Activated CD8-positive, alpha-beta memory T cell treated with anti-CD3 and anti-CD28 coated beads, Interleukin-2, amount 10 ng/mL, durations not matched to agents 7 days and 5 days (primary cell): ENCODE measurements at regions not wholly inside any gene's neighbourhood (a gene's known extent, or its start where the extent isn't known, plus 50 kb on each side); places are given as distances from the start of the nearest gene placed in this dataset.

Source experiments
- ATAC-seq: fragments of 150-1000 bp; cut with Tn5 transposase; one replicate; pipeline ENCODE4 v1.10.0; 2021; ENCODE audit warnings: moderate library complexity
- CTCF ChIA-PET: fragments of 350-600 bp; sonication (Branson Sonifier 250); formaldehyde crosslinking; loops from one replicate; lab custom pipeline; 2021; ENCODE audit warnings: antibody characterized with exemption; lab: Charles Lee
- DNase-seq: peaks from one replicate; pipeline ENCODE4 v3.0.0-alpha.2; 2020
- H3K27ac Mint-ChIP-seq: one replicate; pipeline ENCODE4 v1.8.0; 2021; ENCODE audit warnings: mild to moderate bottlenecking, mixed read lengths
- H3K27me3 Mint-ChIP-seq: one replicate; pipeline ENCODE4 v1.8.0; 2021; ENCODE audit warnings: mixed read lengths
- H3K36me3 Mint-ChIP-seq: one replicate; pipeline ENCODE4 v1.8.0; 2021; ENCODE audit warnings: mild to moderate bottlenecking, mixed read lengths
- H3K4me1 Mint-ChIP-seq: one replicate; pipeline ENCODE4 v1.8.0; 2021; ENCODE audit warnings: mixed read lengths
- H3K4me3 Mint-ChIP-seq: one replicate; pipeline ENCODE4 v1.8.0; 2021; ENCODE audit warnings: mild to moderate bottlenecking, moderate library complexity, mixed read lengths
- H3K9me3 Mint-ChIP-seq: one replicate; pipeline ENCODE4 v1.8.0; 2022; ENCODE audit warnings: low read depth, mixed read lengths

GRCh38 chr4:178028481-178028880 is 586.2 kb upstream of the AGA start:
- ATAC-seq = no peak

GRCh38 chr4:178037459-178038214 is 595.4 kb upstream of the AGA start:
- CTCF ChIA-PET = no interaction called here
- DNase-seq = no peak
- no peaks in the 10 kb centered on the region for H3K36me3 Mint-ChIP-seq
- H3K27me3 Mint-ChIP-seq = no peaks in the 10 kb centered on the region
- no peak overlapping the region for H3K27ac Mint-ChIP-seq
- no peaks in the 10 kb centered on the region for H3K4me1 Mint-ChIP-seq
- no peak for ATAC-seq
- H3K9me3 Mint-ChIP-seq = peaks cover 2% of the 10 kb centered on the region
- no peak overlapping the region for H3K4me3 Mint-ChIP-seq

More at GRCh38 chr4:178028481-178028880, 586.2 kb upstream of the AGA start:
- H3K36me3 Mint-ChIP-seq = no peaks in the 10 kb centered on the region
- no peak for DNase-seq
- H3K4me1 Mint-ChIP-seq = no peaks in the 10 kb centered on the region
- no peaks in the 10 kb centered on the region for H3K9me3 Mint-ChIP-seq
- no peak overlapping the region for H3K4me3 Mint-ChIP-seq
- CTCF ChIA-PET = no interaction called here
- H3K27me3 Mint-ChIP-seq = no peaks in the 10 kb centered on the region
- no peak overlapping the region for H3K27ac Mint-ChIP-seq

- no peak overlapping the region for H3K4me3 Mint-ChIP-seq
- H3K36me3 Mint-ChIP-seq = no peaks in the 10 kb centered on the region
- H3K4me1 Mint-ChIP-seq = no peaks in the 10 kb centered on the region
- H3K9me3 Mint-ChIP-seq = peaks cover 4% of the 10 kb centered on the region
- CTCF ChIA-PET = no interaction called here
- DNase-seq (no peak), ATAC-seq (no peak)
- H3K27me3 Mint-ChIP-seq = no peaks in the 10 kb centered on the region
- no peak overlapping the region for H3K27ac Mint-ChIP-seq
Observed at GRCh38 chr4:178056996-178057395, 614.8 kb upstream of the AGA start.

GRCh38 chr4:178063568-178063967 is 621.3 kb upstream of the AGA start:
- ATAC-seq = no peak
- no peak for DNase-seq
- no peaks in the 10 kb centered on the region for H3K9me3 Mint-ChIP-seq
- CTCF ChIA-PET = no interaction called here
- no peak overlapping the region for H3K4me3 Mint-ChIP-seq
- no peaks in the 10 kb centered on the region for H3K36me3 Mint-ChIP-seq
- no peaks in the 10 kb centered on the region for H3K27me3 Mint-ChIP-seq
- no peak overlapping the region for H3K27ac Mint-ChIP-seq
- H3K4me1 Mint-ChIP-seq = no peaks in the 10 kb centered on the region

- H3K4me1 Mint-ChIP-seq = no peaks in the 10 kb centered on the region
- peaks cover 2% of the 10 kb centered on the region for H3K9me3 Mint-ChIP-seq
- DNase-seq (no peak), ATAC-seq (no peak)
- no peaks in the 10 kb centered on the region for H3K36me3 Mint-ChIP-seq
- no peak overlapping the region for H3K4me3 Mint-ChIP-seq
- no peak overlapping the region for H3K27ac Mint-ChIP-seq
- no peaks in the 10 kb centered on the region for H3K27me3 Mint-ChIP-seq
- CTCF ChIA-PET = no interaction called here
Observed at GRCh38 chr4:178066338-178066941, 624.2 kb upstream of the AGA start.

- no peaks in the 10 kb centered on the region for H3K27me3 Mint-ChIP-seq
- H3K36me3 Mint-ChIP-seq = no peaks in the 10 kb centered on the region
- no peak overlapping the region for H3K4me3 Mint-ChIP-seq
- no peak for DNase-seq
- no peaks in the 10 kb centered on the region for H3K4me1 Mint-ChIP-seq
- peaks cover 2% of the 10 kb centered on the region for H3K9me3 Mint-ChIP-seq
- CTCF ChIA-PET = no interaction called here
- H3K27ac Mint-ChIP-seq = no peak overlapping the region
- ATAC-seq = no peak
Observed at GRCh38 chr4:178068136-178068535, 625.9 kb upstream of the AGA start.

GRCh38 chr4:178070163-178070562 is 627.9 kb upstream of the AGA start:
- ATAC-seq = no peak

GRCh38 chr4:178080312-178080711 is 638.1 kb upstream of the AGA start:
- Mint-ChIP-seq H3K9me3 (no peaks in the 10 kb centered on the region), H3K4me3 (no peak overlapping the region), H3K27ac (no peak overlapping the region), H3K36me3 (no peaks in the 10 kb centered on the region), H3K27me3 (no peaks in the 10 kb centered on the region), H3K4me1 (no peaks in the 10 kb centered on the region)
- CTCF ChIA-PET = no interaction called here
- no peak for DNase-seq
- no peak for ATAC-seq

More at GRCh38 chr4:178070163-178070562, 627.9 kb upstream of the AGA start:
- no peaks in the 10 kb centered on the region for H3K27me3 Mint-ChIP-seq
- no peak overlapping the region for H3K27ac Mint-ChIP-seq
- H3K36me3 Mint-ChIP-seq = no peaks in the 10 kb centered on the region
- no peak for DNase-seq
- CTCF ChIA-PET = no interaction called here
- peaks cover 2% of the 10 kb centered on the region for H3K9me3 Mint-ChIP-seq
- no peaks in the 10 kb centered on the region for H3K4me1 Mint-ChIP-seq
- no peak overlapping the region for H3K4me3 Mint-ChIP-seq

- Mint-ChIP-seq H3K27me3 (no peaks in the 10 kb centered on the region), H3K4me3 (no peak overlapping the region), H3K9me3 (no peaks in the 10 kb centered on the region), H3K36me3 (no peaks in the 10 kb centered on the region), H3K4me1 (no peaks in the 10 kb centered on the region), H3K27ac (no peak overlapping the region)
- no peak for DNase-seq
- CTCF ChIA-PET = no interaction called here
- ATAC-seq = no peak
Observed at GRCh38 chr4:178081176-178081575, 638.9 kb upstream of the AGA start.

GRCh38 chr4:178081896-178082295 is 639.7 kb upstream of the AGA start:
- Mint-ChIP-seq H3K9me3 (peaks cover 3% of the 10 kb centered on the region), H3K4me1 (no peaks in the 10 kb centered on the region), H3K36me3 (no peaks in the 10 kb centered on the region), H3K4me3 (no peak overlapping the region), H3K27me3 (no peaks in the 10 kb centered on the region), H3K27ac (no peak overlapping the region)
- no peak for DNase-seq
- CTCF ChIA-PET = no interaction called here
- ATAC-seq = no peak

- no peaks in the 10 kb centered on the region for H3K36me3 Mint-ChIP-seq
- no peak for ATAC-seq
Observed at GRCh38 chr4:178082906-178083305, 640.7 kb upstream of the AGA start.

GRCh38 chr4:178083968-178084367 is 641.7 kb upstream of the AGA start:
- Mint-ChIP-seq H3K4me1 (no peaks in the 10 kb centered on the region), H3K9me3 (peaks cover 6% of the 10 kb centered on the region), H3K36me3 (no peaks in the 10 kb centered on the region), H3K4me3 (no peak overlapping the region), H3K27ac (no peak overlapping the region), H3K27me3 (no peaks in the 10 kb centered on the region)
- DNase-seq (no peak), ATAC-seq (no peak)
- CTCF ChIA-PET = no interaction called here

More at GRCh38 chr4:178082906-178083305, 640.7 kb upstream of the AGA start:
- H3K4me1 Mint-ChIP-seq = no peaks in the 10 kb centered on the region
- H3K4me3 Mint-ChIP-seq = no peak overlapping the region
- peaks cover 3% of the 10 kb centered on the region for H3K9me3 Mint-ChIP-seq
- CTCF ChIA-PET = no interaction called here
- no peaks in the 10 kb centered on the region for H3K27me3 Mint-ChIP-seq
- no peak overlapping the region for H3K27ac Mint-ChIP-seq
- no peak for DNase-seq

GRCh38 chr4:178086320-178086719 is 644.1 kb upstream of the AGA start:
- no peaks in the 10 kb centered on the region for H3K27me3 Mint-ChIP-seq
- ATAC-seq (no peak), DNase-seq (no peak)
- CTCF ChIA-PET = no interaction called here
- no peak overlapping the region for H3K27ac Mint-ChIP-seq
- H3K4me1 Mint-ChIP-seq = no peaks in the 10 kb centered on the region
- H3K36me3 Mint-ChIP-seq = no peaks in the 10 kb centered on the region
- peaks cover 6% of the 10 kb centered on the region for H3K9me3 Mint-ChIP-seq
- no peak overlapping the region for H3K4me3 Mint-ChIP-seq

- Mint-ChIP-seq H3K27me3 (no peaks in the 10 kb centered on the region), H3K4me3 (no peak overlapping the region), H3K27ac (no peak overlapping the region), H3K36me3 (no peaks in the 10 kb centered on the region), H3K4me1 (no peaks in the 10 kb centered on the region), H3K9me3 (peaks cover 6% of the 10 kb centered on the region)
- ATAC-seq (no peak), DNase-seq (no peak)
- CTCF ChIA-PET = no interaction called here
Observed at GRCh38 chr4:178090640-178091411, 648.6 kb upstream of the AGA start.
